Ovary (tissue), 7 donors: ENCODE measurements at regions not wholly inside any gene's neighbourhood (a gene's known extent, or its start where the extent isn't known, plus 50 kb on each side); places are given as distances from the start of the nearest gene placed in this dataset.

Source experiments
- DNase-seq, 5 donors: peaks; one replicate each; pipeline ENCODE4 v3.0.0-alpha.2; 2019 to 2020
- H3K27ac ChIP-seq, 2 donors: fragments of 200-600 bp; one replicate each; pipeline versions ENCODE4 v1.5.1 to v1.8.0; 2019 to 2022
- H3K27me3 ChIP-seq: fragments of 200-600 bp; one replicate; pipeline ENCODE4 v1.8.0; 2022
- H3K36me3 ChIP-seq: fragments of 200-600 bp; sonication (generic); one replicate; pipeline ENCODE4 v1.5.1; 2019
- H3K4me1 ChIP-seq: one replicate; pipeline ENCODE4 v1.8.1; 2013; ENCODE audit warnings: mild to moderate bottlenecking, moderate library complexity; ENCODE audit not compliant: insufficient read depth
- H3K4me3 ChIP-seq: fragments of 200-600 bp; sonication (generic); one replicate; pipeline ENCODE4 v1.5.1; 2017
- H3K9me3 ChIP-seq, 2 donors: fragments of 200-600 bp in 1 of 2; sonication (generic) in 1 of 2; one replicate each; pipeline versions ENCODE4 v1.5.1 to v1.8.1; 2013 to 2019; ENCODE audit warnings: mild to moderate bottlenecking in 1 of 2, moderate library complexity in 1 of 2
- CTCF ChIP-seq, 3 donors: fragments of 450-650 bp in 2 of 3; fragments of 200-600 bp in 1 of 3; IDR thresholded peaks; one replicate each; pipeline versions ENCODE4 v1.5.1 to v1.8.0; 2016 to 2022; ENCODE audit warnings: antibody characterized with exemption in 3 of 3, mild to moderate bottlenecking in 1 of 3
- EP300 ChIP-seq: sonication (generic); formaldehyde crosslinking; IDR thresholded peaks from one replicate; pipeline ENCODE4 v1.6.1; 2017; ENCODE audit warnings: antibody characterized with exemption
- POLR2A ChIP-seq: fragments of 450-650 bp; IDR thresholded peaks from one replicate; pipeline ENCODE4 v1.6.1; 2017; ENCODE audit warnings: antibody characterized with exemption, mild to moderate bottlenecking, moderate library complexity
- WGBS, 3 donors: extraction: QIAGEN DNeasy Blood & Tissue Kit in 1 of 3; methylation state at CpG; one replicate each; pipeline versions ENCODE4 v1.1.5 to v1.1.7; 2013 to 2017; 5-methylcytosine and 5-hydroxymethylcytosine counted together
- intact Hi-C, 4 donors: fragments of 100-400 bp; cut with DNase I; formaldehyde crosslinking; loops; one replicate each; pipeline versions ENCODE4 v1.11.0 to v1.15.1; 2022 to 2023
- donor health status: DM: no; HTN: no; CAD: no; lungs with moderate emphysema.
- donor health status: DM: no; HTN: no; CAD: no.
- donor health status: Bipolar disorder and iron deficiency.
- donor health status: DM: no; HTN: no; CAD: no.
- donor health status: DM: yes; HTN: yes; CAD: no.

GRCh38 chr4:187135878-187136277 is 412.2 kb upstream of the FAT1 start:
- intact Hi-C loops, result no loop called here
- no peak for TF ChIP-seq POLR2A
- no peak for TF ChIP-seq CTCF (IDR thresholded peaks at IDR 0.05)
- no peak for TF ChIP-seq EP300
- Histone ChIP-seq H3K4me1 (no peaks in the 10 kb centered on the region), H3K27me3 (no peaks in the 10 kb centered on the region), H3K36me3 (no peaks in the 10 kb centered on the region), H3K27ac (no peak overlapping the region), H3K4me3 (no peak overlapping the region), H3K9me3 (no peaks in the 10 kb centered on the region)
- no peak for DNase-seq
- 92 to 96% (median 93%) methylated on average over 6 of the region's 6 CpGs for WGBS, 3 donors

GRCh38 chr4:187139141-187139540 is 415.5 kb upstream of the FAT1 start:
- H3K4me1 ChIP-seq, result no peaks in the 10 kb centered on the region
- no peaks in the 10 kb centered on the region for H3K36me3 ChIP-seq
- no peak overlapping the region for H3K4me3 ChIP-seq
- DNase-seq, result no peak
- intact Hi-C loops, result no loop called here
- no peaks in the 10 kb centered on the region for H3K9me3 ChIP-seq
- no peak overlapping the region for H3K27ac ChIP-seq
- no peak for TF ChIP-seq POLR2A
- no peak for TF ChIP-seq CTCF (IDR thresholded peaks at IDR 0.05)
- no peak for TF ChIP-seq EP300
- no peaks in the 10 kb centered on the region for H3K27me3 ChIP-seq
- 89 to 95% (median 95%) methylated on average over 4 of the region's 4 CpGs for WGBS, 3 donors

GRCh38 chr4:187141101-187141500 is 417.4 kb upstream of the FAT1 start:
- TF ChIP-seq POLR2A (no peak), CTCF (IDR thresholded peaks at IDR 0.05) (no peak), EP300 (no peak)
- H3K9me3 ChIP-seq, result no peaks in the 10 kb centered on the region
- no peak for DNase-seq
- H3K27ac ChIP-seq, result no peak overlapping the region
- 18 to 43% (median 23%) methylated on average over 7 of the region's 7 CpGs for WGBS, 3 donors
- intact Hi-C loops, result no loop called here
- no peaks in the 10 kb centered on the region for H3K36me3 ChIP-seq
- no peak overlapping the region for H3K4me3 ChIP-seq
- H3K4me1 ChIP-seq, result no peaks in the 10 kb centered on the region
- no peaks in the 10 kb centered on the region for H3K27me3 ChIP-seq

GRCh38 chr4:187149229-187149945 is 425.7 kb upstream of the FAT1 start:
- H3K36me3 ChIP-seq, result no peaks in the 10 kb centered on the region
- H3K4me1 ChIP-seq, result no peaks in the 10 kb centered on the region
- DNase-seq, result no peak
- H3K4me3 ChIP-seq, result no peak overlapping the region
- WGBS, 3 donors, result 81 to 92% (median 87%) methylated on average over 8 of the region's 8 CpGs
- peaks cover 0 to 3% of the 10 kb centered on the region in 2 donors for H3K9me3 ChIP-seq
- intact Hi-C loops, result no loop called here
- TF ChIP-seq EP300 (no peak), CTCF (IDR thresholded peaks at IDR 0.05) (no peak), POLR2A (no peak)
- H3K27me3 ChIP-seq, result no peaks in the 10 kb centered on the region
- no peak overlapping the region for H3K27ac ChIP-seq
